Activated T-cell treated with anti-CD3 and anti-CD28 coated beads, Interleukin-2, amount 50 U/mL, for 4 hours (primary cell): ENCODE measurements at regions not wholly inside any gene's neighbourhood (a gene's known extent, or its start where the extent isn't known, plus 50 kb on each side); places are given as distances from the start of the nearest gene placed in this dataset.

Experiments
- ATAC-seq, 2 donors: fragments of 200-7000 bp; cut with Tn5 transposase; one replicate each; pipeline ENCODE4 v1.10.0; 2021
- DNase-seq: peaks from one replicate; pipeline ENCODE4 v3.0.0-alpha.2; 2020
- H3K27me3 Mint-ChIP-seq: one replicate; pipeline ENCODE4 v1.8.0; 2021; ENCODE audit warnings: low read depth, mixed read lengths
- H3K36me3 Mint-ChIP-seq: one replicate; pipeline ENCODE4 v1.8.0; 2022; ENCODE audit warnings: mixed read lengths; ENCODE audit not compliant: insufficient read depth
- H3K4me1 Mint-ChIP-seq: one replicate; pipeline ENCODE4 v1.8.0; 2021; ENCODE audit warnings: low read depth, mixed read lengths
- H3K4me3 Mint-ChIP-seq: one replicate; pipeline ENCODE4 v1.8.0; 2021; ENCODE audit warnings: mild to moderate bottlenecking, moderate library complexity, mixed read lengths
- H3K9me3 Mint-ChIP-seq: one replicate; pipeline ENCODE4 v1.8.0; 2021; ENCODE audit warnings: mixed read lengths

DNA sequence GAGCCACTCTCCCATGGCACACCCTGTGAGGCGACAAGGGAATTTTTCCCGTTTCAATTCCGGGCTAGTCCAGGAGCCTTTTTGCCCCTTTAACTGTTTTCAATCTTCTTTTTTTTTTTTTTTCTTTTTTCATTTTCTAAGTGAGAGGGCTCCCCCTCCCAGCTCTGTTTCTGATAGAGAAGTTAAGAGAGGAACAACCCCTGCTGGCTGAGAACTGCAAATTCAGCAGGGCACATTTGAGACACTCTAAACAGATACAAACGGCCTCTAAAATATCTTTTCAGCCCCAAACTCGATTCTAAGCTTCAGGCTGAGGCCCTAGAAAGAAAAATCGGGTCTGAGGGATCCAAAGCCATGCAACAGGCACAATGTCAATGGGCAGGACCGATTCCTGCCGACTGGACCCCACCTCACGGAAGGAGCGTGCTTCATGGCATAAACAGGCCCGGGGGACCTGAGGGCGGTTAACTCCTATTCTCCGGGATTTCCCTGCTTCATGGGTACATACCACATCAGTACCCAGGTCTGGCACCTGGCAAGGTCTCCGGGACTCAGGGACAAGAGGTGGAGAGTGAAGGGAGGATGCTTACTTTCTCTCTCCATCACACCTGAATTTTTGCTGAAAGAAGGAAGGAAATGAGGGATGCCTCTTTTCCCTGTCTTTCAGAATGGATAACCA is 627.5 kb downstream of the BUD13 start:
- Mint-ChIP-seq H3K36me3 (no peaks in the 10 kb centered on the region), H3K27me3 (peaks cover 8% of the 10 kb centered on the region), H3K4me3 (no peak overlapping the region), H3K9me3 (no peaks in the 10 kb centered on the region), H3K4me1 (no peaks in the 10 kb centered on the region)
- ATAC-seq (no peak), DNase-seq (no peak)

- DNase-seq (no peak), ATAC-seq (no peak)
- H3K4me1 Mint-ChIP-seq: no peaks in the 10 kb centered on the region
- H3K36me3 Mint-ChIP-seq: no peaks in the 10 kb centered on the region
- peaks cover 8% of the 10 kb centered on the region for H3K27me3 Mint-ChIP-seq
- no peaks in the 10 kb centered on the region for H3K9me3 Mint-ChIP-seq
- H3K4me3 Mint-ChIP-seq: no peak overlapping the region
Measured at GRCh38 chr11:116144387-116144958, 628.3 kb downstream of the BUD13 start.

GRCh38 chr11:116138280-116138679 is 634.1 kb upstream of the CADM1 start:
- no peak for DNase-seq
- Mint-ChIP-seq H3K4me1 (no peaks in the 10 kb centered on the region), H3K9me3 (no peaks in the 10 kb centered on the region), H3K27me3 (peaks cover 9% of the 10 kb centered on the region), H3K36me3 (no peaks in the 10 kb centered on the region), H3K4me3 (no peak overlapping the region)
- no peak for ATAC-seq

- no peaks in the 10 kb centered on the region for H3K36me3 Mint-ChIP-seq
- H3K9me3 Mint-ChIP-seq: no peaks in the 10 kb centered on the region
- no peak for DNase-seq
- no peak overlapping the region for H3K4me3 Mint-ChIP-seq
- H3K4me1 Mint-ChIP-seq: no peaks in the 10 kb centered on the region
- no peak for ATAC-seq
- H3K27me3 Mint-ChIP-seq: peaks cover 9% of the 10 kb centered on the region
Measured at GRCh38 chr11:116137753-116138152, 633.5 kb upstream of the CADM1 start.

- DNase-seq: no peak
- Mint-ChIP-seq H3K36me3 (no peaks in the 10 kb centered on the region), H3K4me3 (no peak overlapping the region), H3K27me3 (peaks cover 9% of the 10 kb centered on the region), H3K9me3 (no peaks in the 10 kb centered on the region), H3K4me1 (no peaks in the 10 kb centered on the region)
- no peak for ATAC-seq
Measured at GRCh38 chr11:116136987-116137674, 632.9 kb upstream of the CADM1 start.

DNA sequence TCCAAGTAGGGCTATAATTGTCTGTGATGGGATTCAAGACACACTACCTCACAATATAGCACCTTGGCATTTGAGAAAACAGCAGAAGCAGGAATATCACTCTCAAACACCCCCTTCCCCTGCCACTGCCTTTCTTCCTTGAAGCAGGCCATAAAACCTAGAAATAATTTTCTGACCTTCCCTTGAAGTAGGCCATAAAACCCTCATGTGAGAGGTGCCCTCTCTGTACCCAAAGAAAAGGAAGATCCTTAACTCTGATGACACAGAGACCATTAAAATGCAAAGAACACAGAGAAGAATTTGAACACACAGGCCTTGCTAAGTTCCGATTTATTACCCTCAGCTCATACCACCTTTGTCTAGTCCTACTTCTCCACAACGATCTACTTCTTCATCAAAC is 631.7 kb upstream of the CADM1 start:
- H3K4me1 Mint-ChIP-seq: no peaks in the 10 kb centered on the region
- peaks cover 9% of the 10 kb centered on the region for H3K27me3 Mint-ChIP-seq
- no peaks in the 10 kb centered on the region for H3K36me3 Mint-ChIP-seq
- ATAC-seq (no peak), DNase-seq (no peak)
- no peaks in the 10 kb centered on the region for H3K9me3 Mint-ChIP-seq
- no peak overlapping the region for H3K4me3 Mint-ChIP-seq

DNA sequence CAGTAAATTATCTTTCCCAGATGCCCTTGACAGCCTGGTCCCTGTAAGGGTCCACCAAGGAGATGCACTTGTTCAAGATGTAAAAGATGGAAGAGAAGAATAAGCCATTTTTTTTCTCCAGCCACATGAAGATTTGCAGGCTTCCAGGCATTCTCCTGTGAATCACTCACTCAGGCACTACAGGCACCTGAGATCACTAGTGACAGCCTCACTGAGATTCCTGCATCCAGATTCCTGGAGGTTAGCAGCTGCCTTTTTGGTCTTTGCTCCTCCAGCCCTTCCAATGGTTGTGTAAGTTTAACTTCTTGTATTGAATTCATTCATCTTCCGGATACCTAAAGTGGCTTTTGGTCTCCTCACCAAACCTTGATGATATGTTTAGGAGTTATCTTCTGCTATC is 630.2 kb upstream of the CADM1 start:
- ATAC-seq: no peak
- no peaks in the 10 kb centered on the region for H3K9me3 Mint-ChIP-seq
- no peaks in the 10 kb centered on the region for H3K4me1 Mint-ChIP-seq

DNA sequence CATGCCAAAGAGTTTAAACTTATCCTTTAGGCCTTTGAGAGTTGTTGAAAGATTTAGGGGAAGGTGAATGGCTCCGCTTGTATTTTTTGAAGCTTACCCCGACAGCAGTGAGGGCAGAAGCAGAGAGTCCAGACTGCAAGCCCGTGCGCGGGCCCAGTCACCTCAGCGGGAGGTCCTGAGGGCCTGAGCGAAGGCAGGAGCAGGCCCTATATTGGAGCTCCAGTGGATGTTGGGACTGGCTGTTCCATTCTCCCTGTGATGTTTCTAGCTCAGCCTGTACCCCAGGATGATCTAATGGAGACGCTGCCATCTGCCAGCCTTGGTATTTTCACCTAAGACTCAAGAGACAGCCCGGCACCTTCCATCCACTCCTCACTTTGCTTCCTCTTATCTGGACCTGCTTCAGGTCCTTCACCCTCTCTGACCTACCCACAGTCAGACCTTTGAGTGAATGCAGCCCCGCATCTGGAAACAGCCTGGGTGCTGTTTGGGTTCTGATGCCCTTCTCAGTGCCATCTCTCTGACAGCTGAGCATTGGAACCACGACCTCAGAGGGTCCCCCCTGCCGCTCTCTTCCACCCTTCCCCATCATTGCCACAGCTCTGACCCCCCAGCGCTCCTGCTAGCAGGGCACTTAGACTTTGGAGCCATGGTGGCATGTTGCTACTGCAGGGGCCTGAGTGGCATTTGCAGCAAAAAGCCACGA is 628.2 kb upstream of the CADM1 start:
- H3K9me3 Mint-ChIP-seq: no peaks in the 10 kb centered on the region
- no peak for DNase-seq
- H3K4me3 Mint-ChIP-seq: no peak overlapping the region
- no peak for ATAC-seq
- no peaks in the 10 kb centered on the region for H3K4me1 Mint-ChIP-seq
- no peaks in the 10 kb centered on the region for H3K36me3 Mint-ChIP-seq
- no peaks in the 10 kb centered on the region for H3K27me3 Mint-ChIP-seq

More for the DNA sequence above, 630.2 kb upstream of the CADM1 start:
- DNase-seq: no peak
- H3K27me3 Mint-ChIP-seq: peaks cover 7% of the 10 kb centered on the region
- H3K36me3 Mint-ChIP-seq: no peaks in the 10 kb centered on the region
- H3K4me3 Mint-ChIP-seq: no peak overlapping the region

- Mint-ChIP-seq H3K4me3 (no peak overlapping the region), H3K9me3 (no peaks in the 10 kb centered on the region), H3K36me3 (no peaks in the 10 kb centered on the region), H3K4me1 (no peaks in the 10 kb centered on the region), H3K27me3 (no peaks in the 10 kb centered on the region)
- ATAC-seq (no peak), DNase-seq (no peak)
Measured at GRCh38 chr11:116130122-116130521, 625.9 kb upstream of the CADM1 start.

- no peak for DNase-seq
Measured at GRCh38 chr11:116129456-116129855, 625.2 kb upstream of the CADM1 start.

GRCh38 chr11:116126562-116126961 is 622.3 kb upstream of the CADM1 start:
- peaks cover 1% of the 10 kb centered on the region for H3K27me3 Mint-ChIP-seq
- no peak overlapping the region for H3K4me3 Mint-ChIP-seq
- H3K9me3 Mint-ChIP-seq: no peaks in the 10 kb centered on the region
- DNase-seq (no peak), ATAC-seq (no peak)
- no peaks in the 10 kb centered on the region for H3K4me1 Mint-ChIP-seq
- no peaks in the 10 kb centered on the region for H3K36me3 Mint-ChIP-seq

More at GRCh38 chr11:116129456-116129855, 625.2 kb upstream of the CADM1 start:
- Mint-ChIP-seq H3K4me3 (no peak overlapping the region), H3K9me3 (no peaks in the 10 kb centered on the region), H3K36me3 (no peaks in the 10 kb centered on the region), H3K4me1 (no peaks in the 10 kb centered on the region), H3K27me3 (no peaks in the 10 kb centered on the region)
- no peak for ATAC-seq

DNA sequence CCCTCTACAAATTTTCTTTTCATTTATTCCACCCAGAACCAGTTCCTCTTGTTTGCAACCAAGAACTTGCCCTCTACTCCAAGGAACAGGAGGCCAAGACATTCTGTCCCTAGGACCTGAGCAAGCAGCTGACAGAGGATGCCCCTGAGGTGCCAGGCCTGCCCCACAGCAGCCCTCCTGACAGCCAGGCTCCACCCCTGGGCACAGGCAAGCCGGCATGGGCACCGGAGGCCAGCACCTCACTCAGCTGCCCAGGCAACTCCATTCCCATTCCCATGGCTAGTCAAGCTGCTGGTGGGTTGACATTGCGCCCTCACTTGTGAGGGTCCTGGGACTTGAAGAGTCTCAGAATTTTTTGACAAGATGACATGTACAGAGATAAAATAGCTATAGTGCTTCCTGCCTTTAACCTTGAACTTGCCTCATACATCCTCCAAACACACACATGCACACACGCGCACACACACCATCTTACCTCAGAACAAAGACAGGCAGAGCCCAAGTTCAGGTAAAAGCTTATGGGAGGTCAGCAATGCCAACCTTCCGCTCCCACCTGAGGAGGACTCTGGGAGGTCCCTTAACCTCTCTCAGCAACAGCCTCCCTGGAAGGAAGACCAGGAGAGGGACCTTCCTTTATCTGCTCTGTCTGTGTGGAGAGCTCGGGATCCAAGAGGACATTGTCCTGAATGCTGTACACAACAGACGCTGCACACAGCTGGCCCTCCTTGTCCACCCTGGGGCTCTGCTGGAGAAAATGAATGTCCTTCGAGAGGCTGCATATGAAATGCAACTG is 620.9 kb upstream of the CADM1 start:
- no peak for ATAC-seq
- Mint-ChIP-seq H3K4me1 (no peaks in the 10 kb centered on the region), H3K36me3 (no peaks in the 10 kb centered on the region), H3K4me3 (no peak overlapping the region), H3K9me3 (no peaks in the 10 kb centered on the region), H3K27me3 (peaks cover 1% of the 10 kb centered on the region)
- no peak for DNase-seq

DNA sequence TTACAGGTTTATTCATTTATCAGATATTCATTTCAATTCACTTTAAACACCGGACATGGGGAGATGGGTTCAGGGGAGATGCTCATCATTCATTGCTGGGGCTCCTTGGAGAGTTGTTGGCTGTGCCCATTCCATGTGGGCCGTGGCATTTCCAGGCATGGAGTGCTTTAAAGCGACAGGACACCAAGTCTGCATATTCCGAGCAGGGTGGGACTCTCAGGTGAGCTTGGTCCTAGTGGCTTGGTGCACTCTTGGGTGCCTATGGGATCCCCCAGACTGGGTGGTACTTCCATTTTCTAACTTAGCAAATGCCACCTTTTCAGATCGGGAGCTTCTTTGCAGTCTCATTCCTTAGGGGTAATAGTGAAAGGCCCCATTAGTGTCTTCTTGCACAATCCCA is 619.5 kb upstream of the CADM1 start:
- H3K27me3 Mint-ChIP-seq: peaks cover 1% of the 10 kb centered on the region
- ATAC-seq (no peak), DNase-seq (no peak)
- H3K4me3 Mint-ChIP-seq: no peak overlapping the region
- H3K4me1 Mint-ChIP-seq: no peaks in the 10 kb centered on the region
- no peaks in the 10 kb centered on the region for H3K9me3 Mint-ChIP-seq
- H3K36me3 Mint-ChIP-seq: no peaks in the 10 kb centered on the region
